ENCODE measurements at regions not wholly inside any gene's neighbourhood (a gene's known extent, or its start where the extent isn't known, plus 50 kb on each side); places are given as distances from the start of the nearest gene placed in this dataset.
"Not testable (repeated sequence)": the region's sequence is repeated elsewhere in the genome, so short reads cannot be mapped to it uniquely, and the experiment has no call there.

DNA sequence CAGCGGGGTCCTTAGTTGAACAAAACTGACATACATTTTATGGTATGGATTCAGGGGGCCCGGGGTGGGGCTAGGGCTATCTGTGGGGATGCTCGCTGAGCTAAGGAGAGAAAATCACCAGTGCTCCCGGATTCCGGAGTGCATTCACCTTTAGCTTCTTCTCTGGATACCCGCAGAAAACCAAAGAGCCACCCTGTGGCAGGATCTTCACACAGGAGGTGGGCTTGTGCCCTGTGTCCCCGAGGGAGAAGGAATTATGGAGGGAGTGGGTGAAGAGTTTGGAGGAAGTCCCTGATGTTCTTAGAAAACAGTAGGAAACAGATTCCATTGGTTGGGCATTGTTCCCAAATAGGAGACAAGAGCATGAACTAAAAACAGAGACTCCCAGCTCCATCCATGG is 385.2 kb upstream of the DEFB115 start:
- 67 to 70% methylated on average over 7 of the region's 7 CpGs for WGBS, 2 donors
- H3K9ac ChIP-seq (ENCODE audit: insufficient read depth in 1 of 2, low read length in 2 of 2); H3K27ac ChIP-seq (ENCODE audit: low read depth in 1 of 2, low read length in 1 of 2); DNase-seq; ATAC-seq (ENCODE audit: insufficient read depth, low FRiP score); H3K27me3 ChIP-seq (ENCODE audit: control insufficient read depth in 3 of 3, insufficient read depth in 3 of 3, low read length in 2 of 3); H3K4me1 ChIP-seq (ENCODE audit: control insufficient read depth in 5 of 5, insufficient read depth in 5 of 5, low read length in 5 of 5); H3K36me3 ChIP-seq (ENCODE audit: control insufficient read depth in 4 of 4, insufficient read depth in 4 of 4, low read length in 4 of 4); H3K4me3 ChIP-seq: not testable (repeated sequence)
- peaks cover 0 to 13% (median 5%) of the 10 kb centered on the region in 4 donors for H3K9me3 ChIP-seq (ENCODE audit: control insufficient read depth in 4 of 4, insufficient read depth in 3 of 4, low read length in 3 of 4)

DNA sequence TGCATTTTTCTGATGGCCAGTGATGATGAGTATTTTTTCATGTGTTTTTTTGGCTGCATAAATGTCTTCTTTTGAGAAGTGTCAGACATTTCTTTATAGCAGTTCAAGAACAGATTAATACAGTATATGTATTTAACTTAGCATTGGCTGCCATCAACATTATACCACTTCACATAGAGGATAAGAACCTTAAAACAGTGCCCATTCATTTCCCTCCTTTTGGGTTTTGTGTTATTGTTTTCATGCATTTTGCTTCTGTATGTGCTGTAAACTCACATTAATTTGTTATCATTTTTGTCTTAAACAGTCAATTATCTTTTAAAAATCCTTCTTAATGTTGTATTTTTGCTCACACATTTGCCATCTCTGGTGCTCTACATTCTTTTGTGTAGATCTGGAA is 381.6 kb upstream of the DEFB115 start:
- H3K4me1 ChIP-seq (ENCODE audit: control insufficient read depth in 5 of 5, insufficient read depth in 5 of 5, low read length in 5 of 5); H3K4me3 ChIP-seq; ATAC-seq (ENCODE audit: insufficient read depth, low FRiP score); H3K36me3 ChIP-seq (ENCODE audit: control insufficient read depth in 4 of 4, insufficient read depth in 4 of 4, low read length in 4 of 4); H3K27ac ChIP-seq (ENCODE audit: low read depth in 1 of 2, low read length in 1 of 2); DNase-seq; H3K27me3 ChIP-seq (ENCODE audit: control insufficient read depth in 3 of 3, insufficient read depth in 3 of 3, low read length in 2 of 3); H3K9ac ChIP-seq (ENCODE audit: insufficient read depth in 1 of 2, low read length in 2 of 2): not testable (repeated sequence)
- peaks cover 0 to 12% (median 4%) of the 10 kb centered on the region in 4 donors for H3K9me3 ChIP-seq (ENCODE audit: control insufficient read depth in 4 of 4, insufficient read depth in 3 of 4, low read length in 3 of 4)

DNA sequence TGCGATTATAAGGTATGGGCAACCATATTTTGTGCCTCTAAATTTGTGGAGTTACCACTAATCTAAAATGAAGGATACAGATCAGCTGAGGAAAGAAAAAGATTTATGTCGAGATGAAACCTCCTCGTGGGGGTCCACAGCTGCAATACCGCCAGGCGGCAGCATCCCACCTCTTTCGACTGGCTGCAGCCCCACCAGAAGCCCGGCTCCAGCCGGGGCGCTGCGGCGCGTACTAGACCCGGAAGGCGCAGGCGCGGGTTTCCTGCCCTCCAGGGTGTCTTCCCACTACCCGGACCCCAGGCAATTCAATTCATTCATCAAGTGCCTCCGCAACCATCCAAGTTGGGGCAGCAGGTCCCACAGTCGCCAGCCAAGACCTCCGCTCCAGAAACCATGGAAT is 366.1 kb upstream of the DEFB115 start:
- DNase-seq; H3K36me3 ChIP-seq (ENCODE audit: control insufficient read depth in 4 of 4, insufficient read depth in 4 of 4, low read length in 4 of 4); H3K9ac ChIP-seq (ENCODE audit: insufficient read depth in 1 of 2, low read length in 2 of 2); ATAC-seq (ENCODE audit: insufficient read depth, low FRiP score); H3K27me3 ChIP-seq (ENCODE audit: control insufficient read depth in 3 of 3, insufficient read depth in 3 of 3, low read length in 2 of 3); H3K4me1 ChIP-seq (ENCODE audit: control insufficient read depth in 5 of 5, insufficient read depth in 5 of 5, low read length in 5 of 5); H3K4me3 ChIP-seq; H3K27ac ChIP-seq (ENCODE audit: low read depth in 1 of 2, low read length in 1 of 2): not testable (repeated sequence)
- WGBS, 2 donors, result 3 to 34% methylated on average over 20 of the region's 20 CpGs
- peaks cover 0 to 31% (median 3%) of the 10 kb centered on the region in 4 donors for H3K9me3 ChIP-seq (ENCODE audit: control insufficient read depth in 4 of 4, insufficient read depth in 3 of 4, low read length in 3 of 4)

DNA sequence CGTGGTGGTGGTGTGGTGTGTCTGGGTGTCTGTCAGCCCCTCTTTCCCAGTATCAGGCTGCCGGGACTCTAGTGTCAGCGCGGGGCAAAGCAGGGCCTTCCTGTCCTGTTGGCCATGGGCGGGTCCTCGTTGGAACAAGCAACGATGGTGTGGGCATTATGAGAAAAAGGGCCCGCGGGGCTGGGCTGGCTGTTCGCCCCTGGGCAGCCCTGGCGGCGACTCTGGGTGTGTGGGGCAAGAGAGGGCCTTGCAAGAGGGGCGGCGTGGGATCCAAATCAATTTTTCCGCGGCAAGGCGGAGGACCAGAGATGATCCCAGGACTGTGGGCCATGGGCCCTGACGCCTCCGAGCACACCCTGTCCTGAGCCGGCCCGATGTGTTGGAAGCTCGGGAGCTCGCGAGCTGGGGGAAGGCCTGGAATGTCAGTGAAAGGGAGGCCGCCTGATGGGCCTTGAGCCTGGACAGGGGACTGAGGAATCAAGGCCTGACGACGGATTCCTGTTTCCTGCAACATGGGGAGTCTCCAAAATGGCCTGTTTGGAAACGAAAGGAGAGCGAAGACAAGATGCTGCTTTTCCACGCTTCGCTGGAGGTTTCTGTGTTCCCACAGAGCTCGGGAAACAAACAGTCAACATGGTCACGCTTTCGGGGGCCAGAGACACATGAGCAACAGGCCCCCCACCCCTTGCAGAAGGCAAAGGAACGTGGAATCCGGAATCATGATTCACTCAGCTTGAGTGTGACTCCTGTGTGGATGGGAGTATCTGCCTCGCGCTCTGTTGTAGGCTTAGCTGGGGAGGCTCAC is 364.7 kb upstream of the DEFB115 start:
- Histone ChIP-seq H3K27me3 (ENCODE audit: control insufficient read depth in 3 of 3, insufficient read depth in 3 of 3, low read length in 2 of 3) (no peaks in the 10 kb centered on the region), H3K27ac (ENCODE audit: low read depth in 1 of 2, low read length in 1 of 2) (no peak overlapping the region), H3K4me3 (no peak overlapping the region), H3K9ac (ENCODE audit: insufficient read depth in 1 of 2, low read length in 2 of 2) (no peak overlapping the region), H3K9me3 (ENCODE audit: control insufficient read depth in 4 of 4, insufficient read depth in 3 of 4, low read length in 3 of 4) (peaks cover 0 to 31% (median 2%) of the 10 kb centered on the region in 4 donors), H3K36me3 (ENCODE audit: control insufficient read depth in 4 of 4, insufficient read depth in 4 of 4, low read length in 4 of 4) (no peaks in the 10 kb centered on the region), H3K4me1 (ENCODE audit: control insufficient read depth in 5 of 5, insufficient read depth in 5 of 5, low read length in 5 of 5) (no peaks in the 10 kb centered on the region)
- TF ChIP-seq, protein P1, sequence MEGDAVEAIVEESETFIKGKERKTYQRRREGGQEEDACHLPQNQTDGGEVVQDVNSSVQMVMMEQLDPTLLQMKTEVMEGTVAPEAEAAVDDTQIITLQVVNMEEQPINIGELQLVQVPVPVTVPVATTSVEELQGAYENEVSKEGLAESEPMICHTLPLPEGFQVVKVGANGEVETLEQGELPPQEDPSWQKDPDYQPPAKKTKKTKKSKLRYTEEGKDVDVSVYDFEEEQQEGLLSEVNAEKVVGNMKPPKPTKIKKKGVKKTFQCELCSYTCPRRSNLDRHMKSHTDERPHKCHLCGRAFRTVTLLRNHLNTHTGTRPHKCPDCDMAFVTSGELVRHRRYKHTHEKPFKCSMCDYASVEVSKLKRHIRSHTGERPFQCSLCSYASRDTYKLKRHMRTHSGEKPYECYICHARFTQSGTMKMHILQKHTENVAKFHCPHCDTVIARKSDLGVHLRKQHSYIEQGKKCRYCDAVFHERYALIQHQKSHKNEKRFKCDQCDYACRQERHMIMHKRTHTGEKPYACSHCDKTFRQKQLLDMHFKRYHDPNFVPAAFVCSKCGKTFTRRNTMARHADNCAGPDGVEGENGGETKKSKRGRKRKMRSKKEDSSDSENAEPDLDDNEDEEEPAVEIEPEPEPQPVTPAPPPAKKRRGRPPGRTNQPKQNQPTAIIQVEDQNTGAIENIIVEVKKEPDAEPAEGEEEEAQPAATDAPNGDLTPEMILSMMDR (IDR thresholded peaks at IDR 0.05; ENCODE audit: control extremely low read depth, extremely low read depth), result no peak
- ATAC-seq (ENCODE audit: insufficient read depth, low FRiP score), result no peak
- no peak for DNase-seq
- WGBS, 2 donors, result 8 to 52% methylated on average over 38 of the region's 38 CpGs

DNA sequence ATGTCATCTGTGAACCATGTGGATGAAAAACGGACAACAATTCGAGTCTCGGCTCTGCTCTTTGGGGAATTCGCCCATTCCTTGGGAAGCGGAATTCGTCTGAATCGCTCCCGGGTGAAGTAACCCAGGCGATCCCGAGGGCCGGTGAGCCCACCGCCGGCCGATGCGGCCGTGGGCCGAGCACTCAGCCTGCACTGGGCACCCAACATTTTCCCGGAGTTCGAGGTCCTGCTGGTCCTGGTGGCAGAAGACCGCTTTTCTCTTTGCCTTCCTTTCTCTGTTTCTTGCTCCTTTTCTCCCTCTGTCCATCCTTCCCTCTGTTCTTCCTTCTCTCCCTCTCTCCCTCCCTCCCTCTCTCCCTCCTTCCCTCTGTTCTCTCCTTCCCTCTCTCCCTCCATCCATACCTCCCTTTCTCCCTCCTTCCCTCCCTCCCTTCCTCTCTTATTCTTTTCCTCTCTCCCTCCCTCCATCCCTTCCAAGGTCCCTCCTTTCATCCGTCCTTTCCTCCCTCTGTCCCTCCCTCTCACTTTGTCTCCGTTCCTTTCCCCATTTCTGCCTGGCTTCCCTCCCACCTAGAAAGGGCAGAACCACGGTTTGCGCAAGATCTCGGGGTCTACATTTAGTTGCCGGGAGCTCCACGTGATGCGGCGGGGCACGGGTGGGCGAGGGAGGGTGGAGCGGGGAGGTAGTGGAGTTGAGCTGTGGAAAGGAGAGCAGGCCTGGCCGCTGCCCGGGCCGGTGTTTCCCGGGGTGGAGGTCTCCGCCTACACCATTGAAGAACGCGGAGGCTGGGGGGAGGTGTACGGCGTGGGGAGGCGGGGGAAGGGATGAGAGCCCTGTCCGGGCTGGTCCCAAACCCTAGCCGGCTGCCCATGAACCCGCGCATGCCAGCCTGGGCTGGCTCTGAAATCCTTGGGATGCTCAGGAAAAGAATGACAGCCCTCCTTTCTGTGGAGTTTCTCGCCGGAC is 363.8 kb upstream of the DEFB115 start:
- not testable (repeated sequence) for H3K36me3 ChIP-seq (ENCODE audit: control insufficient read depth in 4 of 4, insufficient read depth in 4 of 4, low read length in 4 of 4); H3K9ac ChIP-seq (ENCODE audit: insufficient read depth in 1 of 2, low read length in 2 of 2); ATAC-seq (ENCODE audit: insufficient read depth, low FRiP score); DNase-seq; H3K4me3 ChIP-seq; H3K4me1 ChIP-seq (ENCODE audit: control insufficient read depth in 5 of 5, insufficient read depth in 5 of 5, low read length in 5 of 5); H3K27me3 ChIP-seq (ENCODE audit: control insufficient read depth in 3 of 3, insufficient read depth in 3 of 3, low read length in 2 of 3); H3K27ac ChIP-seq (ENCODE audit: low read depth in 1 of 2, low read length in 1 of 2)
- peaks cover 0 to 25% (median under 1%) of the 10 kb centered on the region in 4 donors for H3K9me3 ChIP-seq (ENCODE audit: control insufficient read depth in 4 of 4, insufficient read depth in 3 of 4, low read length in 3 of 4)
- WGBS, 2 donors, result 11 to 47% methylated on average over 43 to 48 of the region's 48 CpGs

DNA sequence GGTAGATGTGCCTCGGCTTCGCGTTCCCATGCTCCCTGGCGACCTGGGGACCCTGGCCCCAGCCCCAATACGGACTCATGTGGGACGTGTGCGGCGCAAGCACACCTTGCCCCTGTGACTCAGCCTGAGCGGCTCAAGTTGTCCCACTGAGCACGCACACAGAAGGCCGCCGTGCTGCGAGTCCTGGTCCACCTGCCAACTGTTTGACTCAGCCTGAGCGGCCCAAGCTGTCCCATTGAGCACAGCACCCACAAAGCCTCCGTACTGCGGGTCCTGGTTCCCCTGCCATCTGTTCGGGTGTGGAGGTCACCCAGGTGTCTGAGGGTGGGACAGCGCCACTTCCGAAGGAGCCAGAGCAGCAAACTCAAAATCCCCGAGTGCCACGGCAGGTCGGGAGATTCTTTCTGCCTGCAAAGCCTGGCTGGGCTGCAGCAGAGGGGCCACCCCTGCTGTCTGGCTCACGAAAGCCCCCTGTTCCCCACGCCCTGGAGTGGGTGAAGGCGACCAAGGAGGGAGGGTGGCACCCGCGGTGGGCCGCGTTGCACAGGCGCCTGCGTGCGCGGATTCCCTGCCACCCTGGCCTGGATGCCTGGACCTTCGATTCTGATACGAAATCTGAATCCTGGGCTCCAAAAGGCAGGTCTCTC is 362.6 kb upstream of the DEFB115 start:
- 11 to 44% methylated on average over 35 of the region's 35 CpGs for WGBS, 2 donors
- DNase-seq; H3K27me3 ChIP-seq (ENCODE audit: control insufficient read depth in 3 of 3, insufficient read depth in 3 of 3, low read length in 2 of 3): not testable (repeated sequence)

DNA sequence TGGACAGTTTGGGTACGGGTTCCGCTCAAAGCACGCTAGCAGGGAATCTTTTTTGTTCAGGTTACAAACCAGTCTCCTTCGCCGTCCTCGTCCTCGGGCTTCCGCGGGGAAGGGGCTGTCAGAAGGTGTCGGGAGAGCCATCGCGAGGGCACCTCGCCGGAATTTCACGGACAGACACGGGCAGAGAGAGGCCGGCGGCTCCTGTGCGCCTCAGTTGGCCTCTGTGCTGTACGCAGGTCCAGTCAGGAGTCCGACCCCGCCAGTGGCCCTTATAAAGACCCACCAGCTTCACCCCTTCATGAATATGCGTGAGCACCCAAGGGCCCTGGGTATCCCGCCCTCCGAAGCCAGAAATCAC is 362.1 kb upstream of the DEFB115 start:
- H3K9me3 ChIP-seq (ENCODE audit: control insufficient read depth in 4 of 4, insufficient read depth in 3 of 4, low read length in 3 of 4), result peaks cover 0 to 29% (median 0%) of the 10 kb centered on the region in 4 donors
- WGBS, 2 donors, result 18 to 46% methylated on average over 11 to 25 of the region's 25 CpGs
- ATAC-seq (ENCODE audit: insufficient read depth, low FRiP score); DNase-seq; H3K9ac ChIP-seq (ENCODE audit: insufficient read depth in 1 of 2, low read length in 2 of 2); H3K27ac ChIP-seq (ENCODE audit: low read depth in 1 of 2, low read length in 1 of 2); H3K27me3 ChIP-seq (ENCODE audit: control insufficient read depth in 3 of 3, insufficient read depth in 3 of 3, low read length in 2 of 3); H3K4me3 ChIP-seq; H3K4me1 ChIP-seq (ENCODE audit: control insufficient read depth in 5 of 5, insufficient read depth in 5 of 5, low read length in 5 of 5); H3K36me3 ChIP-seq (ENCODE audit: control insufficient read depth in 4 of 4, insufficient read depth in 4 of 4, low read length in 4 of 4): not testable (repeated sequence)

More for the DNA sequence above, 362.6 kb upstream of the DEFB115 start:
- peaks cover 0 to 24% (median 0%) of the 10 kb centered on the region in 4 donors for H3K9me3 ChIP-seq (ENCODE audit: control insufficient read depth in 4 of 4, insufficient read depth in 3 of 4, low read length in 3 of 4)
- H3K4me3 ChIP-seq; H3K9ac ChIP-seq (ENCODE audit: insufficient read depth in 1 of 2, low read length in 2 of 2); H3K27ac ChIP-seq (ENCODE audit: low read depth in 1 of 2, low read length in 1 of 2); ATAC-seq (ENCODE audit: insufficient read depth, low FRiP score); H3K4me1 ChIP-seq (ENCODE audit: control insufficient read depth in 5 of 5, insufficient read depth in 5 of 5, low read length in 5 of 5); H3K36me3 ChIP-seq (ENCODE audit: control insufficient read depth in 4 of 4, insufficient read depth in 4 of 4, low read length in 4 of 4): not testable (repeated sequence)
